K562 (cell line): ENCODE measurements at regions not wholly inside any gene's neighbourhood (a gene's known extent, or its start where the extent isn't known, plus 50 kb on each side); places are given as distances from the start of the nearest gene placed in this dataset.

Experiments
- ATAC-seq: fragments of 200-7000 bp; cut with Tn5 transposase; 3 replicates; pipeline ENCODE4 v1.9.1; 2020; ENCODE audit warnings: moderate library complexity
- BruUV-seq: library from RNA; stranded (reverse); fragments of 400-500 nt; replicated peaks from 2 replicates; lab custom pipeline; 2021; lab: Mats Ljungman, UMichigan
- CTCF ChIA-PET: fragments of 300-600 bp; formaldehyde crosslinking; extraction: SDS; loops from one replicate; lab custom pipeline; 2021; ENCODE audit warnings: low intra/inter-chr PET ratio; lab: Yijun Ruan, JAX
- POLR2A ChIA-PET: fragments of 300-600, 350-650 bp; sonication (Branson Sonifier 250); formaldehyde crosslinking; extraction: SDS; loops from one replicate; lab custom pipeline; 2021; ENCODE audit warnings: antibody characterized with exemption, inconsistent platforms; lab: Yijun Ruan, JAX
- DNase-seq, 4 experiments: peaks; one replicate each; pipeline versions ENCODE4 v3.0.0 to v3.0.0-alpha.2; 2011 to 2018; ENCODE audit warnings: low spot score in 3 of 4, mixed read lengths in 3 of 4; ENCODE audit errors: extremely low read depth in 1 of 4
- FAIRE-seq: peaks from 2 replicates; lab custom pipeline; 2011; peaks lifted over from hg19 to GRCh38; lab: Jason Lieb, UNC
- H2AFZ ChIP-seq: 2 replicates; pipeline ENCODE4 v1.6.0; 2011; ENCODE audit warnings: low read depth, low read length, control low read depth, inconsistent platforms
- H3K27ac ChIP-seq: fragments of 200-600 bp; 3 replicates; pipeline ENCODE4 v1.8.0; 2011; ENCODE audit warnings: low read depth, mild to moderate bottlenecking, control low read depth, inconsistent platforms, low read length, moderate library complexity, mixed read lengths; ENCODE audit errors: extremely low read depth
- H3K27me3 ChIP-seq, 2 experiments: fragments of 300-600 bp in 1 of 2; 2 replicates in 1 of 2; 3 replicates in 1 of 2; pipeline versions ENCODE4 v1.6.0 to v1.8.0; 2011; ENCODE audit warnings: inconsistent platforms in 2 of 2, low read length in 2 of 2, mild to moderate bottlenecking in 1 of 2, mixed read lengths in 1 of 2, moderate library complexity in 1 of 2; ENCODE audit not compliant: control insufficient read depth in 2 of 2, insufficient read depth in 2 of 2
- H3K36me3 ChIP-seq: fragments of 300-600 bp; 3 replicates; pipeline ENCODE4 v1.8.0; 2011; ENCODE audit warnings: mild to moderate bottlenecking, low read length, inconsistent platforms; ENCODE audit not compliant: control insufficient read depth, insufficient read depth
- H3K4me1 ChIP-seq, 2 experiments: fragments of 200-600 bp in 1 of 2; replicated peaks in 1 of 2; 2 replicates in 1 of 2; 3 replicates in 1 of 2; pipeline versions ENCODE4 v1.5.1 to v1.8.0; 2011; ENCODE audit warnings: inconsistent platforms in 2 of 2, low read length in 2 of 2, mild to moderate bottlenecking in 1 of 2, mixed read lengths in 1 of 2, moderate library complexity in 1 of 2; ENCODE audit not compliant: control insufficient read depth in 2 of 2, insufficient read depth in 2 of 2
- H3K4me2 ChIP-seq: 2 replicates; pipeline ENCODE4 v1.6.1; 2011; ENCODE audit warnings: low read length, control low read depth, inconsistent platforms, mixed read lengths; ENCODE audit not compliant: insufficient read depth
- H3K4me3 ChIP-seq: fragments of 200-600 bp; sonication (generic), shearing (Covaris generic); 2 replicates; pipeline ENCODE4 v1.5.1; 2016; ENCODE audit warnings: control low read depth, inconsistent platforms
- H3K79me2 ChIP-seq: fragments of 200-600 bp; 3 replicates; pipeline ENCODE4 v1.8.0; 2011; ENCODE audit warnings: low read length, inconsistent platforms; ENCODE audit not compliant: control insufficient read depth, insufficient read depth
- H3K9ac ChIP-seq, 2 experiments: 2 replicates each; pipeline versions ENCODE4 v1.6.0 to v1.6.1; 2011; ENCODE audit warnings: low read depth in 2 of 2, low read length in 2 of 2, control low read depth in 1 of 2, inconsistent platforms in 1 of 2, mild to moderate bottlenecking in 1 of 2, mixed read lengths in 1 of 2; ENCODE audit not compliant: insufficient read depth in 1 of 2
- H3K9me1 ChIP-seq: one replicate; pipeline ENCODE4 v1.6.0; 2011; ENCODE audit warnings: inconsistent platforms, mild to moderate bottlenecking, low read length, moderate library complexity; ENCODE audit not compliant: control insufficient read depth, insufficient read depth
- H3K9me3 ChIP-seq: replicated peaks from 2 replicates; pipeline ENCODE4 v1.5.1; 2011; ENCODE audit warnings: low read depth, low read length, inconsistent platforms; ENCODE audit not compliant: control insufficient read depth, insufficient read depth
- H4K20me1 ChIP-seq: replicated peaks from 2 replicates; pipeline ENCODE4 v1.6.1; 2011; ENCODE audit warnings: low read length, inconsistent platforms, mixed read lengths; ENCODE audit not compliant: control insufficient read depth, insufficient read depth
- BHLHE40 ChIP-seq: IDR thresholded peaks from 2 replicates; pipeline ENCODE4 v1.6.1; 2011; ENCODE audit warnings: low read length, improper control_type of control experiment
- CCNT2 ChIP-seq: IDR thresholded peaks from 2 replicates; pipeline ENCODE4 v1.6.1; 2011; ENCODE audit warnings: borderline replicate concordance, low read depth, mild to moderate bottlenecking, moderate library complexity, mixed read lengths, low read length; ENCODE audit not compliant: insufficient read length; ENCODE audit errors: extremely low read depth
- HDGF ChIP-seq: fragments of 450-650 bp; IDR thresholded peaks from 2 replicates; pipeline ENCODE4 v1.6.1; 2016
- OTX1 ChIP-seq: fragments of 450-650 bp; formaldehyde crosslinking; IDR thresholded peaks from 2 replicates; pipeline ENCODE4 v1.4.0; 2022; ENCODE audit warnings: mild to moderate bottlenecking
- PHF21A ChIP-seq: fragments of 450-650 bp; IDR thresholded peaks from 2 replicates; pipeline ENCODE4 v1.6.1; 2017; ENCODE audit warnings: low read depth, borderline replicate concordance
- PHF8 ChIP-seq: fragments of 200-600 bp; sonication (generic); IDR thresholded peaks from 2 replicates; pipeline ENCODE4 v1.6.1; 2012; ENCODE audit warnings: mixed run types, mild to moderate bottlenecking, inconsistent platforms, low read length, moderate library complexity, borderline replicate concordance
- ZC3H11A ChIP-seq: IDR thresholded peaks from 2 replicates; pipeline ENCODE4 v1.6.1; 2012; ENCODE audit warnings: low read depth, low read length, improper control_type of control experiment
- WGBS: fragments of 100-300 bp; shearing (Covaris generic); methylation state at CpG from one replicate; pipeline ENCODE4 v1.1.6; 2016; ENCODE audit warnings: low coverage, mixed read lengths; ENCODE audit not compliant: insufficient coverage; ENCODE audit errors: missing lambda C conversion rate; 5-methylcytosine and 5-hydroxymethylcytosine counted together
- in situ Hi-C: fragments of 300-500 bp; cut with MboI; formaldehyde crosslinking; loops from 4 replicates; pipeline ENCODE4 v1.15.0; 2018; ENCODE audit warnings: inconsistent platforms, mixed read lengths
- intact Hi-C: fragments of 100-400 bp; cut with micrococcal nuclease; formaldehyde crosslinking; loops from 2 replicates; pipeline ENCODE4 v1.14.2; 2022
- TF ChIP-seq, protein P1 (sequence below): sonication (generic); formaldehyde crosslinking; IDR thresholded peaks from 2 replicates; pipeline ENCODE4 v1.8.0; 2023; ENCODE audit warnings: mild to moderate bottlenecking, missing genetic modification reagents

DNA sequence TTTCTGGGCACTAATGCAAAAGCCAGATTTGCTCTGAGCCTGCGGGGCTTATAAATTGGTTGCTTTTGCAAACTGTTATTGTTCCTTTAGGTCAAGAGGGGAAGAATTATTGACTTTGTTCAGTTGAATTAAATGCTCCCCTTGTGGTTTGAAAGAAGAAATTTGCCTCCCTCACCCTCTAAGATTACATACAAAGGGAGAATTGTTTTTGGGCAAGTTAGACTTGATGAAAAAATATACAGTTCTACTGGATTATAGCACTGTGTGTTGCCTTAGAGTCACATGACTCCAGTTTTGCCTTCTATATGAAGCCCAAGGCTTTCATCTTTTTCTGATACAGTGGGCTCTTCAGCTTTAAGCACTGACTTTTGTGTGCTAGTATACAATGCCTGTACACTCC, 1265.8 kb upstream of the LRRTM3 start:
- no peak overlapping the region for H3K4me3 ChIP-seq
- CTCF ChIA-PET, result no interaction called here

More for the DNA sequence above, 1265.8 kb upstream of the LRRTM3 start:
- Histone ChIP-seq H3K79me2 (no peaks in the 10 kb centered on the region), H3K27me3 (no peaks in the 10 kb centered on the region), H4K20me1 (no peaks in the 10 kb centered on the region), H3K4me1 (no peaks in the 10 kb centered on the region), H3K27ac (no peak overlapping the region), H3K9me3 (no peaks in the 10 kb centered on the region; the same call in 1 of the 2 replicates), H3K9ac (no peak overlapping the region), H2AFZ (no peak overlapping the region), H3K9me1 (no peaks in the 10 kb centered on the region), H3K36me3 (no peaks in the 10 kb centered on the region), H3K4me2 (no peak overlapping the region)
- DNase-seq (no peak), ATAC-seq (no peak), FAIRE-seq (no peak)
- POLR2A ChIA-PET, result no interaction called here
- no peak for TF ChIP-seq OTX1
- TF ChIP-seq, protein P1, sequence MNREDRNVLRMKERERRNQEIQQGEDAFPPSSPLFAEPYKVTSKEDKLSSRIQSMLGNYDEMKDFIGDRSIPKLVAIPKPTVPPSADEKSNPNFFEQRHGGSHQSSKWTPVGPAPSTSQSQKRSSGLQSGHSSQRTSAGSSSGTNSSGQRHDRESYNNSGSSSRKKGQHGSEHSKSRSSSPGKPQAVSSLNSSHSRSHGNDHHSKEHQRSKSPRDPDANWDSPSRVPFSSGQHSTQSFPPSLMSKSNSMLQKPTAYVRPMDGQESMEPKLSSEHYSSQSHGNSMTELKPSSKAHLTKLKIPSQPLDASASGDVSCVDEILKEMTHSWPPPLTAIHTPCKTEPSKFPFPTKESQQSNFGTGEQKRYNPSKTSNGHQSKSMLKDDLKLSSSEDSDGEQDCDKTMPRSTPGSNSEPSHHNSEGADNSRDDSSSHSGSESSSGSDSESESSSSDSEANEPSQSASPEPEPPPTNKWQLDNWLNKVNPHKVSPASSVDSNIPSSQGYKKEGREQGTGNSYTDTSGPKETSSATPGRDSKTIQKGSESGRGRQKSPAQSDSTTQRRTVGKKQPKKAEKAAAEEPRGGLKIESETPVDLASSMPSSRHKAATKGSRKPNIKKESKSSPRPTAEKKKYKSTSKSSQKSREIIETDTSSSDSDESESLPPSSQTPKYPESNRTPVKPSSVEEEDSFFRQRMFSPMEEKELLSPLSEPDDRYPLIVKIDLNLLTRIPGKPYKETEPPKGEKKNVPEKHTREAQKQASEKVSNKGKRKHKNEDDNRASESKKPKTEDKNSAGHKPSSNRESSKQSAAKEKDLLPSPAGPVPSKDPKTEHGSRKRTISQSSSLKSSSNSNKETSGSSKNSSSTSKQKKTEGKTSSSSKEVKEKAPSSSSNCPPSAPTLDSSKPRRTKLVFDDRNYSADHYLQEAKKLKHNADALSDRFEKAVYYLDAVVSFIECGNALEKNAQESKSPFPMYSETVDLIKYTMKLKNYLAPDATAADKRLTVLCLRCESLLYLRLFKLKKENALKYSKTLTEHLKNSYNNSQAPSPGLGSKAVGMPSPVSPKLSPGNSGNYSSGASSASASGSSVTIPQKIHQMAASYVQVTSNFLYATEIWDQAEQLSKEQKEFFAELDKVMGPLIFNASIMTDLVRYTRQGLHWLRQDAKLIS, result no peak
- no peak for TF ChIP-seq PHF21A
- TF ChIP-seq CCNT2, result no peak
- no peak for TF ChIP-seq PHF8
- TF ChIP-seq BHLHE40, result no peak
- no peak for TF ChIP-seq HDGF
- TF ChIP-seq ZC3H11A, result no peak
- WGBS, result 0% methylated on average over 1 of the region's 1 CpG
- in situ Hi-C loops, result no loop called here
- intact Hi-C loops, result no loop called here
- BruUV-seq, result no TSS peak
